Fibroblast of lung (primary cell): ENCODE measurements at regions not wholly inside any gene's neighbourhood (a gene's known extent, or its start where the extent isn't known, plus 50 kb on each side); places are given as distances from the start of the nearest gene placed in this dataset.

Experiments used
- DNase-seq, 2 donors: peaks; one replicate each; pipeline versions ENCODE4 v3.0.0 to v3.0.0-alpha.2; 2010; ENCODE audit warnings: low read depth in 2 of 2
- H2AFZ ChIP-seq: 2 replicates; pipeline ENCODE4 v1.5.1; 2012; ENCODE audit warnings: low read length, control low read depth, inconsistent platforms
- H3K27ac ChIP-seq: 2 replicates; pipeline ENCODE4 v1.5.1; 2011; ENCODE audit warnings: low read length, control low read depth; ENCODE audit not compliant: insufficient read depth
- H3K27me3 ChIP-seq: 2 replicates; pipeline ENCODE4 v1.5.1; 2011; ENCODE audit warnings: mild to moderate bottlenecking, low read length; ENCODE audit not compliant: control insufficient read depth, insufficient read depth
- H3K36me3 ChIP-seq: 2 replicates; pipeline ENCODE4 v1.5.1; 2011; ENCODE audit warnings: low read length; ENCODE audit not compliant: control insufficient read depth, insufficient read depth
- H3K4me1 ChIP-seq: 2 replicates; pipeline ENCODE4 v1.5.1; 2011; ENCODE audit warnings: low read length; ENCODE audit not compliant: control insufficient read depth, insufficient read depth; ENCODE audit errors: extremely low read depth
- H3K4me2 ChIP-seq: 2 replicates; pipeline ENCODE4 v1.5.1; 2011; ENCODE audit warnings: low read length, control low read depth; ENCODE audit not compliant: insufficient read depth; ENCODE audit errors: extremely low read depth
- H3K4me3 ChIP-seq, 4 experiments: fragments of 200-600 bp in 1 of 4; sonication (generic) in 1 of 4; replicated peaks in 1 of 4; 2 replicates each; pipeline ENCODE4 v1.5.1; 2011 to 2016; ENCODE audit warnings: low read length in 4 of 4, low read depth in 3 of 4, mild to moderate bottlenecking in 3 of 4, control low read depth in 2 of 4, inconsistent platforms in 1 of 4, mixed read lengths in 1 of 4; ENCODE audit not compliant: insufficient read depth in 1 of 4; ENCODE audit errors: control extremely low read depth in 1 of 4
- H3K79me2 ChIP-seq: 2 replicates; pipeline ENCODE4 v1.5.1; 2012; ENCODE audit warnings: mild to moderate bottlenecking, low read length, inconsistent platforms; ENCODE audit not compliant: control insufficient read depth, insufficient read depth
- H3K9ac ChIP-seq: 2 replicates; pipeline ENCODE4 v1.5.1; 2011; ENCODE audit warnings: mild to moderate bottlenecking, low read length, control low read depth; ENCODE audit not compliant: insufficient read depth
- H3K9me3 ChIP-seq: 2 replicates; pipeline ENCODE4 v1.5.1; 2012; ENCODE audit warnings: low read depth, low read length; ENCODE audit not compliant: control insufficient read depth, insufficient read depth
- H4K20me1 ChIP-seq: 2 replicates; pipeline ENCODE4 v1.5.1; 2011; ENCODE audit warnings: low read length; ENCODE audit not compliant: control insufficient read depth, insufficient read depth; ENCODE audit errors: extremely low read depth
- EZH2 ChIP-seq: IDR thresholded peaks from 2 replicates; pipeline ENCODE4 v1.5.1; 2012; ENCODE audit warnings: low read length, control low read depth, mild to moderate bottlenecking; ENCODE audit errors: missing control alignments
- TF ChIP-seq, protein P1 (sequence below), 2 donors: IDR thresholded peaks in 1 of 2; conservative IDR thresholded peaks in 1 of 2; 1 replicate in 1 of 2; 2 replicates in 1 of 2; pipeline ENCODE4 v1.5.1; 2011 to 2012; ENCODE audit warnings: low read length in 2 of 2, control low read depth in 1 of 2, inconsistent platforms in 1 of 2, low read depth in 1 of 2, mild to moderate bottlenecking in 1 of 2

DNA sequence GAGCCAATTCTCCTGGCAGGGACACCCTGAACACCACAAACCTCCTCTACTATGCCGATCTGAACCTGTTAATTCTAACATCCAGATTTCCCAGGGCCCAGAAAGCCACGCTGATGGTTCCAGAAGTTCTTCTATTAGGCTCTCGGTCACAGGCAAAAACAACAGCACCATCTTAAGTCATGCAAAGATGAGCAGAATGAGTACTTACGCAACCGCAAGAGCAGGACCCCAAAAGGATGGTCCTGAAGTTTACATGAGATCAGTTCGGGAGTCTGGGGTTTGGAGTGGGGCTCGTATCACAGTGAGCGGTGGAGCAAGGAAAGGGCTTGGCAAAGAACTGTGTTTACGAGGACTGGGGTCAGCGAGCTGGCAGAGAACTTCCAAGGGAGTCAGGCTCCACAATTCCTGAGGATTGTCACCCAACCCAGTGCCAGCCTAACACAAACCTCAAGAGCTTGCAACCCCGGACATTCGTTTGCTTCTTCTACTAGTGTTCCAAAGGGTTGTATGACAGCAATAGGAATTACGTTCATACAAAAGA, 532.6 kb downstream of the TNS3 start:
- DNase-seq = no peak
- Histone ChIP-seq H3K4me3 (no peak overlapping the region), H2AFZ (no peak overlapping the region), H3K79me2 (no peaks in the 10 kb centered on the region), H3K36me3 (no peaks in the 10 kb centered on the region), H3K27me3 (no peaks in the 10 kb centered on the region), H3K27ac (no peak overlapping the region), H3K4me2 (no peak overlapping the region), H3K9ac (no peak overlapping the region), H3K4me1 (no peaks in the 10 kb centered on the region), H3K9me3 (no peaks in the 10 kb centered on the region), H4K20me1 (no peaks in the 10 kb centered on the region)
- TF ChIP-seq EZH2 = no peak
- TF ChIP-seq, protein P1, sequence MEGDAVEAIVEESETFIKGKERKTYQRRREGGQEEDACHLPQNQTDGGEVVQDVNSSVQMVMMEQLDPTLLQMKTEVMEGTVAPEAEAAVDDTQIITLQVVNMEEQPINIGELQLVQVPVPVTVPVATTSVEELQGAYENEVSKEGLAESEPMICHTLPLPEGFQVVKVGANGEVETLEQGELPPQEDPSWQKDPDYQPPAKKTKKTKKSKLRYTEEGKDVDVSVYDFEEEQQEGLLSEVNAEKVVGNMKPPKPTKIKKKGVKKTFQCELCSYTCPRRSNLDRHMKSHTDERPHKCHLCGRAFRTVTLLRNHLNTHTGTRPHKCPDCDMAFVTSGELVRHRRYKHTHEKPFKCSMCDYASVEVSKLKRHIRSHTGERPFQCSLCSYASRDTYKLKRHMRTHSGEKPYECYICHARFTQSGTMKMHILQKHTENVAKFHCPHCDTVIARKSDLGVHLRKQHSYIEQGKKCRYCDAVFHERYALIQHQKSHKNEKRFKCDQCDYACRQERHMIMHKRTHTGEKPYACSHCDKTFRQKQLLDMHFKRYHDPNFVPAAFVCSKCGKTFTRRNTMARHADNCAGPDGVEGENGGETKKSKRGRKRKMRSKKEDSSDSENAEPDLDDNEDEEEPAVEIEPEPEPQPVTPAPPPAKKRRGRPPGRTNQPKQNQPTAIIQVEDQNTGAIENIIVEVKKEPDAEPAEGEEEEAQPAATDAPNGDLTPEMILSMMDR (conservative IDR thresholded peaks at IDR 0.05 in 1 of 2, IDR thresholded peaks at IDR 0.05 in 1 of 2; ENCODE audit: low read depth in 1 of 2, low read length in 2 of 2) = no peak

DNA sequence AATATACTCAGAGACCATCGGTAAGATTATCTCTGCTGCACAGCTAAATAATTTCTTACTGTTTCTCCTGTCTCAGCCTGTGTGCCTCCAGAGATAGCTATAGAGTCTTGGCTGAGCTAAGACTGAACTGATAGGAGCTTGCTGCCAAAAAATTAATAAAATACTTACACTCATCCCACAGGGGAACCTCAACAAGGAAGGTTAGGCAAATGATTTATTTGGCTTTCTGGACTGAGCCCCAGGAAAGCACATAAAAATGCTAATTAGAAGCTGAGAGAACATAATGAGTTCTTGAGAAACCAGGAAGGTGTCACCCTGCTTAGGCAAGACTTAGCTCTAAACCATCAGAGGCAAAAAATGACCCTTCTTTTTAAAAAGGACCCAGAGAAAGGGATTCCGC, 534.5 kb downstream of the TNS3 start:
- Histone ChIP-seq H3K4me2 (no peak overlapping the region), H4K20me1 (no peaks in the 10 kb centered on the region), H3K79me2 (no peaks in the 10 kb centered on the region), H3K4me1 (no peaks in the 10 kb centered on the region), H3K27ac (no peak overlapping the region), H2AFZ (no peak overlapping the region), H3K9me3 (no peaks in the 10 kb centered on the region), H3K4me3 (no peak overlapping the region), H3K36me3 (no peaks in the 10 kb centered on the region), H3K9ac (no peak overlapping the region), H3K27me3 (no peaks in the 10 kb centered on the region)
- DNase-seq = peak in 1 of 2 donors; percentile 25
- TF ChIP-seq, protein P1 (conservative IDR thresholded peaks at IDR 0.05 in 1 of 2, IDR thresholded peaks at IDR 0.05 in 1 of 2; ENCODE audit: low read depth in 1 of 2, low read length in 2 of 2) = no peak
- no peak for TF ChIP-seq EZH2

DNA sequence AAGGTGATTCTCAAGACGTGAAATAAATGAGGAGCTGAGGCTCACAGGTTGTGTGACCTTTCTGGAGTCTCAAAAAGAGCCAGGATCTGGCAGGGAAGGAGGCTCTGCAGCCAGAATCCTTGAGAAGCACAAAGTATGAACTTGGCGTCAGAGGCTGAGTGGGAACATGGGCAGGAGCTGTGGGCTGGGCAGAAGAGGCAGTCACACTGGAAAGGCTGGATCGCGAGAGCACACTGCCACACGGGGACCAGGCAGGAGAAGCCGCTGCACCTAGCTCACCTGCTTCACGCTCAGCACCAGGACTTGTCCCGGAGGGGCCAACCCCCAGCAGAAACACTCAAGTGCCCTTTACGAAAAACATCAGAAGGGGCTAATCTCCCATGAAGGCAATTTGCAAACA, 535.0 kb downstream of the TNS3 start:
- Histone ChIP-seq H3K4me2 (no peak overlapping the region), H3K4me1 (no peaks in the 10 kb centered on the region), H3K4me3 (no peak overlapping the region), H3K9me3 (no peaks in the 10 kb centered on the region), H3K79me2 (no peaks in the 10 kb centered on the region), H4K20me1 (no peaks in the 10 kb centered on the region), H3K36me3 (no peaks in the 10 kb centered on the region), H3K9ac (no peak overlapping the region), H3K27ac (no peak overlapping the region), H2AFZ (no peak overlapping the region), H3K27me3 (no peaks in the 10 kb centered on the region)
- no peak for DNase-seq
- no peak for TF ChIP-seq EZH2
- TF ChIP-seq, protein P1 (conservative IDR thresholded peaks at IDR 0.05 in 1 of 2, IDR thresholded peaks at IDR 0.05 in 1 of 2; ENCODE audit: low read depth in 1 of 2, low read length in 2 of 2) = no peak
